ENCODE measurements at regions not wholly inside any gene's neighbourhood (a gene's known extent, or its start where the extent isn't known, plus 50 kb on each side); places are given as distances from the start of the nearest gene placed in this dataset.
"Not testable (repeated sequence)": the region's sequence is repeated elsewhere in the genome, so short reads cannot be mapped to it uniquely, and the experiment has no call there.

GRCh38 chr4:160347197-160347596, 1244.3 kb downstream of the RAPGEF2 start:
- DNase-seq (ENCODE audit: low read depth in 2 of 2), result no peak

DNA sequence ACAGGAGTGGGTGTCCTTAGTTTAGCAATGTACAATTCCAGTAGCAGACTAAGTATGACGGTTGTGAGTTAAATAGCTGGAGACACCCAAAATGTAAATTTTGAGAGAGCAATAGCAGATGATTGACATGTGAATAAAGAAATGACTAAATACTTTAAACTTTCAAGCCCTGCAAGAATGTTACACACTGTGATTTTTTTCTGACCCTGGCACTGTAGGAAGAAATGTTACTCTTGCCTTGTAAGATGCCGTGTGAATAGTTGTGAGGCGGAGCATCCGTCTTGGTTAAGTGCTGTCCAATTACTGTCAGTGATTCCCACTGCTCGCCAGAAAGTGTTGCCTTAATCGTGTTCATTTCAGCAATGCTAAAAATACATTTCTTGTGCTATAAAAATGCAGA, 1248.1 kb downstream of the RAPGEF2 start:
- DNase-seq (ENCODE audit: low read depth in 2 of 2), result no peak

DNA sequence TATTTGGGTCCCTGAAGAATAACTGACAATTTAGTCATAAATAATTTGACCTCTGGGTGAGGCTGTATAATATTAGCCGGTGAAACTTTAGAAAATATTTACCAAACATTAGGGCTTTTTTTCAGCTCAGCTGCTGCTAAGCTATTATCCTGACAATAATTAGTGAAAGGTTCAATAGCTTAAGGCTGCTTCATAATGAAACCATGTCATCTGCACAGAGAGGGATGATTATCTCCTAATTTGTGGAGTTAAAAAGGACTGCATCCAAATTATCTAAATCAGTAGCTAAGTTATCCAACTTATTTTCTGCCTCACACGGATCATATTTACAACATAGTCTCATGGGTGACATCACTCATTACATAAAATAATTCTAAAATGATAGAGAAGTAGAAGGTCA, 1249.8 kb downstream of the RAPGEF2 start:
- no peak for DNase-seq (ENCODE audit: low read depth in 2 of 2)

DNA sequence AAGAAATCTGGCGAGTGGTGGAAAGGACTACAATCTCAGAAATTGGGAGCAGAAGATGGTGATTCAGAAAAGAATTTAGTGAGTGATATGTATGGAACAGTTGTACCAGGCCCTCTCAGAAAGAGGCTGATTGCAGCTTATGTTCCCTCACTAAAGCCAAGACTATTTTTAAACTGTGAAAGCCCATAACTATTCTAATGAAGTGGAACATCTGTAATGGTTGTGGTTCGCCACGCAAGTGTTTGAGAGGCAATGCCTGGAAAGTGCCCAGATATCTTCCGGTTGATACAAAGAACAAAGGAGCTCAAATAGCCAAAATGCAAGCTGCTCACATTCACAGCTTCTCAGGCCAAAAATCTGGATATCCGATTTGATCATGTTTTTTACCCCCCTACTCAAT, 1250.7 kb downstream of the RAPGEF2 start:
- no peak for DNase-seq (ENCODE audit: low read depth in 2 of 2)

- no peak for DNase-seq (ENCODE audit: low read depth in 2 of 2)
These were observed 1259.6 kb downstream of the RAPGEF2 start for GRCh38 chr4:160362478-160362877.

- DNase-seq (ENCODE audit: low read depth in 2 of 2), result no peak
These were observed 1261.3 kb downstream of the RAPGEF2 start for GRCh38 chr4:160364217-160364616.

GRCh38 chr4:160364665-160365064, 1261.8 kb downstream of the RAPGEF2 start:
- not testable (repeated sequence) for DNase-seq (ENCODE audit: low read depth in 2 of 2)

DNA sequence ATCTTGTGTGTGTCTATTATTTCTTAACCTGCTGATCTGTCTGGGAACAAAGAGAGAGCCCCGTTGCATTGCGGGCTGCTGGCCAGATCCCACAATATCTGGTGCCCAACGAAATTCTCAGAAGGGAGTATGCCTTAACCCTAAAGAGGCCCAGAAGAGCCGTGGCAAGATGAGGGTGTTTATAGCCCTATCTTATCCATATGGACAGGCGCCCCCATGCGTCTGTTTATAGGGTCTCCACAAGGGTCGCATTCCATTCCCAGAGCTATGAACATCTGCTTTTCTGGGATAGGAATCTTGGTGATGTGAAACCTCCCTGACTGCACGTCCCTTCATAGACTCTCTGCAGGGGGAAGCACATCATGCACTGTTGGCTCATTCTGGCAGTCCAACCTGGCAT, 1262.5 kb downstream of the RAPGEF2 start:
- not testable (repeated sequence) for DNase-seq (ENCODE audit: low read depth in 2 of 2)

DNA sequence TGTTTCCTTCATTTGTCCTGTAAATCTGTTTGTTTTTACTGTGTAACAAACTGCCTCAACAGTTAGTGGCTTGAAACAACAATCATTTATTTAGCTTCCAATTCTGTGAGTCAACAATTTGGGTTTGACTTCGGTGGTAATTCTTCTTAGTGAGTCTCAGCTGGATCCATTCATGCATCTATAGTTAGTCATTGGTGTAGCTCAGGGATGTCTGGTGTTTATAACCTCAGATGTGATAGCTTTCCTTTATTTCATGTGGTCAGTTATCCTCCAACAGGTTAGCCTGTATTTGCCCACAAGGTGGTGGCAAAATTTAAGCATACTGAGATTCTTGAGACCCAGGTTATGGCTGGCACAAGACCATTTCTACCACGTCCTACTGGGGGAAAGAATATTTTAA, 1267.2 kb downstream of the RAPGEF2 start:
- DNase-seq (ENCODE audit: low read depth in 2 of 2), result no peak

- no peak for DNase-seq (ENCODE audit: low read depth in 2 of 2)
These were observed 1268.6 kb downstream of the RAPGEF2 start for GRCh38 chr4:160371446-160371845.

DNA sequence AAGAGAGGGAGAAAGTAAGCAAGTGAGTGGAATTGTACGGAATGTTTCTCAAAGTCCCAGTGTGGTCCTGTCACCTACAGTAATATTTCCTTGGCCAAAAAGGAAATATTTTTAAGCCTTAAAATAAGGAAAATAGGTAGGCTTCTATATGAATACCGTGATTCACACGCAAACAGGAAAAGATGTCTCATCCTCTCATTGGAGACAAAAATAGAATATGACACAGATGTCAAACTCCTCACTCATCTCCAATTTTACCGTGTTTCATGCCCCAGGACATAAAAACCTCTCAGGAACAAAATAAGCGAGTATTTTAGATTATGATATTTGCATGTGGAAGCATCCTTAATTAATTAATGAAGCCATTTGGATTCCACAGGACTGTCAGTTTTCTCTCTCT, 1269.5 kb downstream of the RAPGEF2 start:
- no peak for DNase-seq (ENCODE audit: low read depth in 2 of 2)

- no peak for DNase-seq (ENCODE audit: low read depth in 2 of 2)
These were observed 1271.0 kb downstream of the RAPGEF2 start for GRCh38 chr4:160373911-160374310.

DNA sequence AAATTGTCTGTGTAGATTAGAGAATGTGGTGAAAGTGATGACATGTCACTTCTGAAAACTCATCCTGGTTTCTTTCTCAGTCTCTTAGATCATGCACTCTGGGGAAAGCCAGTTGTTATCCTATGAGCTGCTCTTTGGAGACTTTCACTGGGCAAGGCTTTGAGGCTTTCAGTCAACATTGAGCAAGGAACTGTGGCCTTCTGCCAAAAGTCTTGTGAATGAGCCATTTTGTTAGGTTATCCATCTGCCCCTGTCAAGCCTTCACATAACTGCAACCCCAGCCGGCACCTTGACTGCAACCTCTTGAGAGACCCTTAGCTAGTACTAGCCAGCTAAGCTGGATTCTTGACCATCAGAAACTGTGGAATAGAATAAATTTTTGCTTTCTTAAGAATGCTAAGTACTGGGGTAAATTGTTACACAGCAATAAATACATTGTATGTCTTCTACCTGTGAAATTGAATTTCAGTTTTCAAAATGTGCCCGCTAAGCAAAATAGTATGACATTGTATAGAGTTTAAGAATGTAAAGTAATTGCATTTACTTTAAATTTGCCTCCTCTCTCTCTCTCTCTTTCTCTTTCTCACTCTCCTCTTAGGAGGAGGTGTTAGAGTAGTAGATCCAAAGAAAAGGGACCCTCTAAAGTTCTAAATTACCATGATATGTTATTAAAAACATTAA, 1273.0 kb downstream of the RAPGEF2 start:
- DNase-seq (ENCODE audit: low read depth in 2 of 2), result no peak

GRCh38 chr4:160386846-160387245, 1284.0 kb downstream of the RAPGEF2 start:
- DNase-seq (ENCODE audit: low read depth in 2 of 2), result no peak

GRCh38 chr4:160399826-160400225, 1296.9 kb downstream of the RAPGEF2 start:
- no peak for DNase-seq (ENCODE audit: low read depth in 2 of 2)

GRCh38 chr4:160403081-160403480, 1300.2 kb downstream of the RAPGEF2 start:
- DNase-seq (ENCODE audit: low read depth in 2 of 2), result no peak

DNA sequence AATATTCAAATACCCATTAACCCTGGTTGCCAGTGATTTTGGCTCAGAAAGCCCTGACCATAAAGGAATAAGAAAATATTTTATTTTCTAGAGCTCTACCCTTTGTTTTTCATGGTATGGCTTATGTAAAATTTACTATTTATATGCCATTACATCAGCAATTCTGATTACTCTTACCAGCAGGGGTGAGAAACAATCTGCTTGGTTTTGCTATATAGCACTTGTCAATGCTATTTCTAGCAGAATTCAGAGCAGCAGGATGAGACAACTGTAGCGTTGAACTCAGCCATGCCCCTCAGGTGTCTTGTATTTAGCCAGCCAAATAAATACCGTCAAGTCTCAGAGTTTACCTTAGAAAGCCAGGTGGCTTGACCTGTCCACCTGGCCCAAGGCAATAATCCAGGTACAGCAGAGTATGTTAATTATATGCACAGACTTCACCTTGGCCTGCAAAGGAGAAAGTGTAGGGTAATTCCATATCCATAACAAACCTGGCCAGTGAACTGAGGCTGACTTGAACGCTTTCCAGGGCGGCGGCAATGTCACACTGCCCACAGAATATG, 1303.5 kb downstream of the RAPGEF2 start:
- DNase-seq (ENCODE audit: low read depth in 2 of 2), result no peak

DNA sequence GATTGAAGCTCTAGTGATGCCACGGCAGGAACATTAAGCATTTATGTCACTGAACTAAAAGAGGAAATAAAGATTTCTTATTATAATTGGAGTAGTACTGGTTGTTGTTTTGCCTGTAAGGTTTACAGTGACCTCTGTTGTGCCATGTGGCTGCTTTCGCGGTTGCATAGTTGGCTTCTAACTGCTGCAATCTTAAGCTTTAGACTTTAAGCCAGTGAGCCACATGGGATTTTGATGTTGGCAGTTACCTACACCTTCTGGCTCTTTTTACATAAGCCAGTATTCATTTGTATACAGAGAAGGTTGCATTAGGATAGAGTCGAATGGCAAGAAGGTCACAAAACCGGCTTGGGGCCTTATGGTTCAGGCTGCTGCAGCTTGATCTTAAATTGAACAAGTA, 1311.6 kb downstream of the RAPGEF2 start:
- DNase-seq (ENCODE audit: low read depth in 2 of 2), result no peak

GRCh38 chr4:160423879-160424451, 1321.1 kb downstream of the RAPGEF2 start:
- no peak for DNase-seq (ENCODE audit: low read depth in 2 of 2)

GRCh38 chr4:160426233-160426632, 1323.4 kb downstream of the RAPGEF2 start:
- no peak for DNase-seq (ENCODE audit: low read depth in 2 of 2)

GRCh38 chr4:160450876-160451275, 1348.0 kb downstream of the RAPGEF2 start:
- DNase-seq (ENCODE audit: low read depth in 2 of 2), result no peak

- not testable (repeated sequence) for DNase-seq (ENCODE audit: low read depth in 2 of 2)
These were observed 1379.1 kb downstream of the RAPGEF2 start for GRCh38 chr4:160481696-160482690.
